GM12878 (cell line): ENCODE measurements at regions not wholly inside any gene's neighbourhood (a gene's known extent, or its start where the extent isn't known, plus 50 kb on each side); places are given as distances from the start of the nearest gene placed in this dataset.

Experiments used
- ATAC-seq: fragments of 200-7000 bp; cut with Tn5 transposase; 3 replicates; pipeline ENCODE4 v1.9.1; 2020; ENCODE audit warnings: mild to moderate bottlenecking, moderate library complexity
- BruUV-seq: library from RNA; stranded (reverse); fragments of 400-500 nt; replicated peaks from 2 replicates; lab custom pipeline; 2021; lab: Mats Ljungman, UMichigan
- CTCF ChIA-PET: fragments of 300-600 bp; sonication (Branson Sonifier 250); formaldehyde crosslinking; extraction: SDS; loops from one replicate; lab custom pipeline; 2021; ENCODE audit warnings: inconsistent platforms; lab: Yijun Ruan, JAX
- POLR2A ChIA-PET: fragments of 350-600 bp; formaldehyde crosslinking; extraction: SDS; loops from one replicate; lab custom pipeline; 2021; ENCODE audit warnings: inconsistent platforms; lab: Charles Lee
- RAD21 ChIA-PET: fragments of 300-600 bp; sonication (Branson Sonifier 250); formaldehyde crosslinking; loops from one replicate; lab custom pipeline; 2023; ENCODE audit warnings: antibody characterized with exemption; ENCODE audit not compliant: unreplicated experiment; lab: Charles Lee
- SMC1A ChIA-PET: fragments of 300-600 bp; sonication (Branson Sonifier 250); formaldehyde crosslinking; loops from one replicate; lab custom pipeline; 2023; ENCODE audit not compliant: unreplicated experiment, uncharacterized antibody; lab: Charles Lee
- DNase-seq: peaks from one replicate; pipeline ENCODE4 v3.0.0-alpha.2; 2011; ENCODE audit warnings: low read depth, low spot score
- FAIRE-seq: peaks from 3 replicates; lab custom pipeline; 2011; peaks lifted over from hg19 to GRCh38; lab: Jason Lieb, UNC
- H2AFZ ChIP-seq: 2 replicates; pipeline ENCODE4 v1.6.0; 2011; ENCODE audit warnings: low read depth, low read length, control low read depth; ENCODE audit not compliant: control insufficient read depth
- H3K27ac ChIP-seq: 2 replicates; pipeline ENCODE4 v1.5.1; 2011; ENCODE audit warnings: control low read depth; ENCODE audit not compliant: control insufficient read depth, insufficient read depth
- H3K27me3 ChIP-seq, 2 experiments: replicated peaks in 1 of 2; 2 replicates each; pipeline versions ENCODE4 v1.6.0 to v1.6.1; 2011; ENCODE audit warnings: low read length in 1 of 2; ENCODE audit not compliant: control insufficient read depth in 2 of 2, insufficient read depth in 2 of 2
- H3K36me3 ChIP-seq, 2 experiments: 2 replicates each; pipeline ENCODE4 v1.5.1; 2011; ENCODE audit warnings: low read length in 1 of 2; ENCODE audit not compliant: control insufficient read depth in 2 of 2, insufficient read depth in 2 of 2
- H3K4me1 ChIP-seq: 2 replicates; pipeline ENCODE4 v1.6.1; 2011; ENCODE audit warnings: mild to moderate bottlenecking, low read length, moderate library complexity, mixed read lengths; ENCODE audit not compliant: control insufficient read depth, insufficient read depth
- H3K4me2 ChIP-seq: 2 replicates; pipeline ENCODE4 v1.6.0; 2011; ENCODE audit warnings: control low read depth; ENCODE audit not compliant: control insufficient read depth, insufficient read depth
- H3K4me3 ChIP-seq: fragments of 200-600 bp; sonication (generic); 2 replicates; pipeline ENCODE4 v1.5.1; 2016
- H3K79me2 ChIP-seq: 2 replicates; pipeline ENCODE4 v1.6.0; 2011; ENCODE audit warnings: low read length; ENCODE audit not compliant: control insufficient read depth, insufficient read depth
- H3K9ac ChIP-seq: 2 replicates; pipeline ENCODE4 v1.8.0; 2011; ENCODE audit warnings: low read length, control low read depth, mixed read lengths; ENCODE audit not compliant: control insufficient read depth, insufficient read depth
- H3K9me3 ChIP-seq: replicated peaks from 3 replicates; pipeline ENCODE4 v1.5.1; 2011; ENCODE audit warnings: mild to moderate bottlenecking, low read length; ENCODE audit not compliant: control insufficient read depth, insufficient read depth
- H4K20me1 ChIP-seq: 2 replicates; pipeline ENCODE4 v1.6.0; 2011; ENCODE audit not compliant: control insufficient read depth, insufficient read depth
- ATF7 ChIP-seq: fragments of 450-650 bp; IDR thresholded peaks from 2 replicates; pipeline ENCODE4 v1.6.1; 2016; ENCODE audit warnings: low read depth, mild to moderate bottlenecking
- FOS ChIP-seq: IDR thresholded peaks from 3 replicates; pipeline ENCODE4 v1.6.1; 2011; ENCODE audit warnings: borderline replicate concordance; ENCODE audit not compliant: insufficient read length; ENCODE audit errors: extremely low read depth
- IRF4 ChIP-seq: IDR thresholded peaks from 2 replicates; pipeline ENCODE4 v1.6.1; 2011; ENCODE audit warnings: low read depth, low read length
- NR2C1 ChIP-seq: fragments of 450-650 bp; IDR thresholded peaks from 2 replicates; pipeline ENCODE4 v1.6.1; 2017; ENCODE audit warnings: antibody characterized with exemption, mild to moderate bottlenecking, moderate library complexity
- PML ChIP-seq: IDR thresholded peaks from 2 replicates; pipeline ENCODE4 v1.6.1; 2012; ENCODE audit warnings: low read length, inconsistent platforms
- RAD51 ChIP-seq: fragments of 450-650 bp; IDR thresholded peaks from 2 replicates; pipeline ENCODE4 v1.6.1; 2016; ENCODE audit warnings: moderate library complexity, mild to moderate bottlenecking, inconsistent platforms
- RUNX3 ChIP-seq: IDR thresholded peaks from 2 replicates; pipeline ENCODE4 v1.6.1; 2012; ENCODE audit warnings: low read length, inconsistent platforms
- SIX5 ChIP-seq: IDR thresholded peaks from 2 replicates; pipeline ENCODE4 v1.6.1; 2011; ENCODE audit warnings: mild to moderate bottlenecking, low read depth, low read length, moderate library complexity; ENCODE audit not compliant: severe bottlenecking
- TAF1 ChIP-seq: IDR thresholded peaks from 2 replicates; pipeline ENCODE4 v1.6.1; 2011; ENCODE audit warnings: mild to moderate bottlenecking, low read depth, low read length, borderline replicate concordance
- TBL1XR1 ChIP-seq: IDR thresholded peaks from 2 replicates; pipeline ENCODE4 v1.6.1; 2012; ENCODE audit warnings: low read depth, low read length, improper control_type of control experiment
- WGBS: methylation state at CpG from one replicate; pipeline ENCODE4 v1.1.6; 2016; ENCODE audit warnings: low lambda C conversion rate; ENCODE audit not compliant: insufficient replicate concordance, insufficient coverage; ENCODE audit errors: missing lambda C conversion rate; 5-methylcytosine and 5-hydroxymethylcytosine counted together
- in situ Hi-C: fragments of 300-500 bp; cut with MboI; formaldehyde crosslinking; loops from 9 replicates; pipeline ENCODE4 v1.14.3; 2018; ENCODE audit warnings: mixed read lengths
- intact Hi-C: fragments of 100-400 bp; cut with micrococcal nuclease; formaldehyde crosslinking; loops from one replicate; pipeline ENCODE4 v1.14.2; 2022; ENCODE audit not compliant: unreplicated experiment
- TF ChIP-seq, protein P1 (sequence below): IDR thresholded peaks from 2 replicates; pipeline ENCODE4 v1.6.1; 2012; ENCODE audit warnings: low read length, inconsistent platforms
- TF ChIP-seq, protein P2 (sequence below): fragments of 450-650 bp; formaldehyde crosslinking; IDR thresholded peaks from 2 replicates; pipeline ENCODE4 v1.4.0; 2022; ENCODE audit warnings: mild to moderate bottlenecking, moderate library complexity
- TF ChIP-seq, protein P3 (sequence below): fragments of 450-650 bp; IDR thresholded peaks from 2 replicates; pipeline ENCODE4 v1.6.1; 2017; ENCODE audit warnings: mild to moderate bottlenecking, moderate library complexity

DNA sequence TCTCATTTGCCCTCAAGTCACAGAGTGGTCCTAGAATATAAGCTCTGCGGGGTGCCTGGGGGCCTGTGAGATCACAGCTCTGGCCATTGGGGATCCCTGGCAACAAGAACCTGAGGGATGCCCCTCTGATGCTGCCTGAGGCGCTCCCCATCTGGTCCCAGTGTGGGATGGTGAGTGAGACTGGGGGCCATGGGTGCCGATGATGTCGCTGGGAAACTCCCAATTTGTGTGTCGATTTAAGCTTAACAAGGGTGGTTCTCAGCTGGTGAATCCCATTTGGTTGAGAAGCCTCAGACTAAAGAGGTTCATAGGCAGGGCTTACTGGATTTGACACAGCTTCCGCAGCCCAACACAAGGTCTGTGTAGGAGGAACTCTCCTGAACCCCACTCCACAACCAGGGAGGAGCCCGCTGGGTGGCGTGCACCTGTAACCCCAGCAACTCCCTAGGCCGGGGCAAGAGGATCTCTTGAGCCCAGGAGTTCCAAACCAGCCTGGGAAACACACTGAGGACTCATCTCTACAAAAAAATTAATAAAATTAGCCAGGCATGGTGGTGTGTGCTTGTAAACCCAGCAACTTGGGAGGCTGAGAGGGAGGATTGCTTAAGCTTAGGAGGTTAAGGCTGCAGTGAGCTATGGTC, 63.7 kb upstream of the SIAH1 start (continued):
- TF ChIP-seq, protein P1, sequence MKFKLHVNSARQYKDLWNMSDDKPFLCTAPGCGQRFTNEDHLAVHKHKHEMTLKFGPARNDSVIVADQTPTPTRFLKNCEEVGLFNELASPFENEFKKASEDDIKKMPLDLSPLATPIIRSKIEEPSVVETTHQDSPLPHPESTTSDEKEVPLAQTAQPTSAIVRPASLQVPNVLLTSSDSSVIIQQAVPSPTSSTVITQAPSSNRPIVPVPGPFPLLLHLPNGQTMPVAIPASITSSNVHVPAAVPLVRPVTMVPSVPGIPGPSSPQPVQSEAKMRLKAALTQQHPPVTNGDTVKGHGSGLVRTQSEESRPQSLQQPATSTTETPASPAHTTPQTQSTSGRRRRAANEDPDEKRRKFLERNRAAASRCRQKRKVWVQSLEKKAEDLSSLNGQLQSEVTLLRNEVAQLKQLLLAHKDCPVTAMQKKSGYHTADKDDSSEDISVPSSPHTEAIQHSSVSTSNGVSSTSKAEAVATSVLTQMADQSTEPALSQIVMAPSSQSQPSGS, result no peak
- TF ChIP-seq PML (no peak), IRF4 (no peak), FOS (no peak), SIX5 (no peak), TBL1XR1 (no peak), RUNX3 (no peak)

DNA sequence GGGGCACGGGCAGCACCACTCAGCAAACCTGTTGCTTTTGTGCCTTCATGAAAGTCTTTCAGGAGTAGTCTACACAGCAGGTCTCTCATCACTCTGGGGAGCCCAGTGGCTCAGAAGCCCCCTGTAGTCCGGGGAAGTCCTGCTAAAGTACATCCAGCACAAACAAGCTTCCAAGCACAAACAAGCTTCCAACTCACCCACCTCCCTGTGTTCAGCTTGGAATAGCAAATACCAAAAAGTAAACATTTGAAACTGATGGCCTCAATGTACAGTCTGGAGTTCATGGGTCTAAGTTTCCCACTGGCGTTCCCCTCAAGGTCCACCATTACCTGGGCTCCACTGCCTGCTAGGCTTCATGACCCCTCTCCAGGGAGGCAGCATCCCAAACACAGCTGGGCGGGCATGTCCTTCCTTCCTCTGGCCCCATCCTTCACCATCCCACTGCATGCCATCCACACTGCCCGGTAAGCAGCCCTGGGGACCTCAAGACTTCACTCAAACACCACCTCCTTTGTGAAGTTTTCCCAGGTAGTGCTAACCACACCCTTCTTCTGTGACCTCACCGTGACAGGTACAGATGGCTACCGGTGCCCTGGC, 62.8 kb upstream of the SIAH1 start:
- in situ Hi-C loops, result no loop called here
- DNase-seq (no peak), ATAC-seq (no peak), FAIRE-seq (no peak)
- Histone ChIP-seq H3K36me3 (no peaks in the 10 kb centered on the region), H3K4me3 (no peak overlapping the region), H3K79me2 (no peaks in the 10 kb centered on the region), H3K4me1 (no peaks in the 10 kb centered on the region), H3K4me2 (no peak overlapping the region), H3K27me3 (no peaks in the 10 kb centered on the region), H2AFZ (no peak overlapping the region), H3K9me3 (no peaks in the 10 kb centered on the region), H3K9ac (no peak overlapping the region), H3K27ac (no peak overlapping the region), H4K20me1 (no peaks in the 10 kb centered on the region)
- no peak for TF ChIP-seq TAF1
- no peak for TF ChIP-seq NR2C1
- no peak for TF ChIP-seq RAD51
- TF ChIP-seq, protein P2, sequence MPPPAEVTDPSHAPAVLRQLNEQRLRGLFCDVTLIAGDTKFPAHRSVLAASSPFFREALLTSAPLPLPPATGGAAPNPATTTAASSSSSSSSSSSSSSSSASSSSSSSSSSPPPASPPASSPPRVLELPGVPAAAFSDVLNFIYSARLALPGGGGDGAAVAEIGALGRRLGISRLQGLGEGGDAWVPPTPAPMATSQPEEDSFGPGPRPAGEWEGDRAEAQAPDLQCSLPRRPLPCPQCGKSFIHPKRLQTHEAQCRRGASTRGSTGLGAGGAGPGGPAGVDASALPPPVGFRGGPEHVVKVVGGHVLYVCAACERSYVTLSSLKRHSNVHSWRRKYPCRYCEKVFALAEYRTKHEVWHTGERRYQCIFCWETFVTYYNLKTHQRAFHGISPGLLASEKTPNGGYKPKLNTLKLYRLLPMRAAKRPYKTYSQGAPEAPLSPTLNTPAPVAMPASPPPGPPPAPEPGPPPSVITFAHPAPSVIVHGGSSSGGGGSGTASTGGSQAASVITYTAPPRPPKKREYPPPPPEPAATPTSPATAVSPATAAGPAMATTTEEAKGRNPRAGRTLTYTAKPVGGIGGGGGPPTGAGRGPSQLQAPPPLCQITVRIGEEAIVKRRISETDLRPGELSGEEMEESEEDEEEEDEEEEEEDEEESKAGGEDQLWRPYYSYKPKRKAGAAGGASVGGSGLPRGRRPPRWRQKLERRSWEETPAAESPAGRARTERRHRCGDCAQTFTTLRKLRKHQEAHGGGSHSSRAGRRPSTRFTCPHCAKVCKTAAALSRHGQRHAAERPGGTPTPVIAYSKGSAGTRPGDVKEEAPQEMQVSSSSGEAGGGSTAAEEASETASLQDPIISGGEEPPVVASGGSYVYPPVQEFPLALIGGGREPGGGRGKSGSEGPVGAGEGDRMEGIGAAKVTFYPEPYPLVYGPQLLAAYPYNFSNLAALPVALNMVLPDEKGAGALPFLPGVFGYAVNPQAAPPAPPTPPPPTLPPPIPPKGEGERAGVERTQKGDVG (CRISPR knock-in tag), result no peak
- TF ChIP-seq ATF7, result no peak
- TF ChIP-seq, protein P3, sequence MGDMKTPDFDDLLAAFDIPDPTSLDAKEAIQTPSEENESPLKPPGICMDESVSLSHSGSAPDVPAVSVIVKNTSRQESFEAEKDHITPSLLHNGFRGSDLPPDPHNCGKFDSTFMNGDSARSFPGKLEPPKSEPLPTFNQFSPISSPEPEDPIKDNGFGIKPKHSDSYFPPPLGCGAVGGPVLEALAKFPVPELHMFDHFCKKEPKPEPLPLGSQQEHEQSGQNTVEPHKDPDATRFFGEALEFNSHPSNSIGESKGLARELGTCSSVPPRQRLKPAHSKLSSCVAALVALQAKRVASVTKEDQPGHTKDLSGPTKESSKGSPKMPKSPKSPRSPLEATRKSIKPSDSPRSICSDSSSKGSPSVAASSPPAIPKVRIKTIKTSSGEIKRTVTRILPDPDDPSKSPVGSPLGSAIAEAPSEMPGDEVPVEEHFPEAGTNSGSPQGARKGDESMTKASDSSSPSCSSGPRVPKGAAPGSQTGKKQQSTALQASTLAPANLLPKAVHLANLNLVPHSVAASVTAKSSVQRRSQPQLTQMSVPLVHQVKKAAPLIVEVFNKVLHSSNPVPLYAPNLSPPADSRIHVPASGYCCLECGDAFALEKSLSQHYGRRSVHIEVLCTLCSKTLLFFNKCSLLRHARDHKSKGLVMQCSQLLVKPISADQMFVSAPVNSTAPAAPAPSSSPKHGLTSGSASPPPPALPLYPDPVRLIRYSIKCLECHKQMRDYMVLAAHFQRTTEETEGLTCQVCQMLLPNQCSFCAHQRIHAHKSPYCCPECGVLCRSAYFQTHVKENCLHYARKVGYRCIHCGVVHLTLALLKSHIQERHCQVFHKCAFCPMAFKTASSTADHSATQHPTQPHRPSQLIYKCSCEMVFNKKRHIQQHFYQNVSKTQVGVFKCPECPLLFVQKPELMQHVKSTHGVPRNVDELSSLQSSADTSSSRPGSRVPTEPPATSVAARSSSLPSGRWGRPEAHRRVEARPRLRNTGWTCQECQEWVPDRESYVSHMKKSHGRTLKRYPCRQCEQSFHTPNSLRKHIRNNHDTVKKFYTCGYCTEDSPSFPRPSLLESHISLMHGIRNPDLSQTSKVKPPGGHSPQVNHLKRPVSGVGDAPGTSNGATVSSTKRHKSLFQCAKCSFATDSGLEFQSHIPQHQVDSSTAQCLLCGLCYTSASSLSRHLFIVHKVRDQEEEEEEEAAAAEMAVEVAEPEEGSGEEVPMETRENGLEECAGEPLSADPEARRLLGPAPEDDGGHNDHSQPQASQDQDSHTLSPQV, result no peak
- no TSS peak for BruUV-seq
- SMC1A ChIA-PET, result interaction anchor here (4.4 kb wide), 1 partner anchor 8 kb away, joined by 24 read pairs; no protein-coding TSS in a partner anchor
- CTCF ChIA-PET, result interaction anchor here (0.8 kb wide), 1 partner anchor 9 kb away, joined by 4 read pairs; no protein-coding TSS in a partner anchor
- RAD21 ChIA-PET, result interaction anchor here (1.9 kb wide), 1 partner anchor 10 kb away, joined by 7 read pairs; no protein-coding TSS in a partner anchor
- intact Hi-C loops, result no loop called here
- 79% methylated on average over 7 of the region's 7 CpGs for WGBS
- POLR2A ChIA-PET, result interaction anchor here (0.6 to 1.0 kb wide), 2 partner anchors 10 to 47 kb away, joined by 3 to 8 read pairs; no protein-coding TSS in a partner anchor
